Skeletal muscle tissue (tissue), 3 donors: ENCODE measurements at regions not wholly inside any gene's neighbourhood (a gene's known extent, or its start where the extent isn't known, plus 50 kb on each side); places are given as distances from the start of the nearest gene placed in this dataset.

Source experiments
- H3K27ac ChIP-seq: one replicate; pipeline ENCODE4 v1.7.0; 2013; ENCODE audit warnings: mild to moderate bottlenecking, low read depth, low read length, inconsistent platforms
- H3K27me3 ChIP-seq, 3 donors: one replicate each; pipeline ENCODE4 v1.7.0; 2013; ENCODE audit warnings: low read length in 3 of 3; ENCODE audit not compliant: control insufficient read depth in 3 of 3, insufficient read depth in 3 of 3
- H3K36me3 ChIP-seq, 3 donors: one replicate each; pipeline ENCODE4 v1.7.0; 2013; ENCODE audit warnings: low read length in 3 of 3; ENCODE audit not compliant: control insufficient read depth in 3 of 3, insufficient read depth in 3 of 3
- H3K4me1 ChIP-seq, 3 donors: one replicate each; pipeline ENCODE4 v1.7.0; 2013; ENCODE audit warnings: low read length in 3 of 3, mild to moderate bottlenecking in 3 of 3; ENCODE audit not compliant: control insufficient read depth in 3 of 3, insufficient read depth in 3 of 3
- H3K4me3 ChIP-seq, 3 donors: one replicate each; pipeline ENCODE4 v1.7.0; 2013; ENCODE audit warnings: low read length in 3 of 3
- H3K9ac ChIP-seq, 3 donors: one replicate each; pipeline ENCODE4 v1.7.0; 2013; ENCODE audit warnings: low read length in 3 of 3, mild to moderate bottlenecking in 3 of 3, moderate library complexity in 2 of 3, low read depth in 1 of 3
- H3K9me3 ChIP-seq, 3 donors: one replicate each; pipeline ENCODE4 v1.7.0; 2013; ENCODE audit warnings: low read length in 3 of 3; ENCODE audit not compliant: control insufficient read depth in 3 of 3
- donor health status: Osteomylitis.

DNA sequence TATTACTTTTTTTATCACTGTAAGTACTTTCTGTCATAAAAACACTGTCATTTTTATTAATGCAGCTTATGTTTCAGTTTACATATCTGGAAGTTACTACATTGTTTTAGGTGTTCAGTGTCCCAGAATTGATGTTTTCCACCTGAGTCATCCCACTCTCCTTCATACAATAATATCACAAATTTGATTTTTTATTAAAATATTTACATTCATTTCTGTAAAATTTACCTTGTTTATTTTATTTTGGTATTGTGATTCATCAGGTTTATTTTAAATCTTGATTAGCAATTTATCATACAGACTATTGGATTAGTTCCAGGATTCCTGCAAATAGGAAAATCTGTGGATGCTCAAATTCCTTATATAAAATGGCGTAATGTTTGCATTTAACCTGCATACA lies 1662.9 kb downstream of the SUCLG1 start:
- no peak overlapping the region for H3K9ac ChIP-seq
- H3K27ac ChIP-seq = no peak overlapping the region

DNA sequence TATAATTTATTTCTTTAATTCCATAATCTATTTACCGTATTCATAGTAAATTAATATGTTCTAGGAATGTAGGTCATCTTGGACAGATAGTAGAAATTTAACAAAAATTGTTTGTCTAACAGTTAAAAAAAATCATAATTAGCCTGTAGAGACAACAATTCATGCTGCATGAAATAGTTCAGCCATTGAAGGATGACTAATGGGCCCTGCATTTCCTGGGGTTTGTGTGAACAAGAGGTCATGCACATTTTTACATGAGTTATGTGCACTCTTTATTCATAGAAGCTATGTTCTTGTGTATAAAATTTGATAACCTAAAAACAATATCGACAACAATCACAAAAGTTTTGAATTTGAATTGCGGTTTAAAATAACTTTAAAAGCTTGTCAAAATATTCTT lies 1663.6 kb downstream of the SUCLG1 start:
- Histone ChIP-seq H3K27me3 (no peaks in the 10 kb centered on the region), H3K4me3 (no peak overlapping the region), H3K4me1 (no peaks in the 10 kb centered on the region), H3K27ac (no peak overlapping the region), H3K36me3 (no peaks in the 10 kb centered on the region), H3K9me3 (peaks cover 0 to 2% (median 0%) of the 10 kb centered on the region in 3 donors), H3K9ac (no peak overlapping the region)

More for the DNA sequence above, 1662.9 kb downstream of the SUCLG1 start:
- Histone ChIP-seq H3K27me3 (no peaks in the 10 kb centered on the region), H3K4me3 (no peak overlapping the region), H3K4me1 (no peaks in the 10 kb centered on the region), H3K36me3 (no peaks in the 10 kb centered on the region), H3K9me3 (peaks cover 0 to 2% (median 0%) of the 10 kb centered on the region in 3 donors)

DNA sequence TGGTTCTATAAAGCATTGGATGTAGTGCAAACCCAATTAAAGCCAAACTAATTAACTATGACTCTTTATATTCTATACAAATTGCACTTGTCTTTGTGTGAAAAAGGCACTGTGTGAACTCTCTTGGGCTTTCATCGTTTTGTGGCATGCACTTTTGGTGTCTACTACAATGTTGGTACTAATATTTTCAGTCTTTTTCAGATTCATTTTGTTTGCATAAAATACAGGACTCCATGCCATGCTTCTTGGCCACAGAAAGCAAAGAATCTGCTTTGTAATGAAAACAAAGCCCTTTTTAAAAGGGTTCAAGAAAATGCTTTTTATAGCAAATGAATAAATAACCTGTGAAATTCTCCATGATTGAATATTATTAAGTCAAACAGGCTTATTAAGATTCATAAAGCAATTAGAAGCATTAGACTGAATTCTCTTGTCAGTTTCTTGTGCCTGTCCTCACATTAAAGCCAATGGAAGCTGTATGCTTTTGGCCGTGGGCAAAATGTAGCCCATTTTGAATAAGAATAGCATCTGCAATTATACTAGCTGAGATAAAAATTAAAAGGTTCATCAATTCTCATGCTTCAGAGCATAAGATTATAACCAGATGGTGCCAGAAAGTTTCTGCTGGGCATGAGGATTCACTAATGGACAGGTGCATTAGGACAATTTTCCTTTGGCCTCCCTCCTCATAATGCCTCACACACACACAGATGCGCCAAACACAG lies 1665.2 kb downstream of the SUCLG1 start:
- no peak overlapping the region for H3K27ac ChIP-seq
- no peaks in the 10 kb centered on the region for H3K4me1 ChIP-seq
- H3K36me3 ChIP-seq = no peaks in the 10 kb centered on the region
- no peak overlapping the region for H3K4me3 ChIP-seq
- H3K9me3 ChIP-seq = peaks cover 0 to 2% (median 0%) of the 10 kb centered on the region in 3 donors
- no peaks in the 10 kb centered on the region for H3K27me3 ChIP-seq
- no peak overlapping the region for H3K9ac ChIP-seq

DNA sequence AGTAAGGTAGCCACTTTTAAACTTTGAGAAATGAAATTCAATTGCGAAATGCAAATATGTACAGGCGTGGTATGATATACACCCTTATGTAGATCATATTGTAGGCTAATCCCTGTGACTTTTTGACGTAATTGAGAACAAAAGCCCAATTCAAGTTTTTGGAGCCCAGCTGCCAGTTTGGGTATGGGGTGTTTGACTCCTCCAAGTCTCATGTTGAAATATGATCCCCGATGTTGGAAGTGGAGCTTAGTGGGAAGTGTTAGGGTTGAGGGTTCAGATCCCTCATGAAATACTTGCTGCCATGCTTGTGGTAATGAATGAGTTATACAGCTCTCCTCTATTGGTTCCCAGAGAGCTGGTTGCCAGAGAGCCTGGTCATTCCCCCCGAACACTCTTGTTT lies 1666.8 kb downstream of the SUCLG1 start:
- Histone ChIP-seq H3K4me3 (no peak overlapping the region), H3K9me3 (no peaks in the 10 kb centered on the region), H3K27ac (no peak overlapping the region), H3K9ac (no peak overlapping the region), H3K27me3 (no peaks in the 10 kb centered on the region), H3K36me3 (no peaks in the 10 kb centered on the region), H3K4me1 (no peaks in the 10 kb centered on the region)

DNA sequence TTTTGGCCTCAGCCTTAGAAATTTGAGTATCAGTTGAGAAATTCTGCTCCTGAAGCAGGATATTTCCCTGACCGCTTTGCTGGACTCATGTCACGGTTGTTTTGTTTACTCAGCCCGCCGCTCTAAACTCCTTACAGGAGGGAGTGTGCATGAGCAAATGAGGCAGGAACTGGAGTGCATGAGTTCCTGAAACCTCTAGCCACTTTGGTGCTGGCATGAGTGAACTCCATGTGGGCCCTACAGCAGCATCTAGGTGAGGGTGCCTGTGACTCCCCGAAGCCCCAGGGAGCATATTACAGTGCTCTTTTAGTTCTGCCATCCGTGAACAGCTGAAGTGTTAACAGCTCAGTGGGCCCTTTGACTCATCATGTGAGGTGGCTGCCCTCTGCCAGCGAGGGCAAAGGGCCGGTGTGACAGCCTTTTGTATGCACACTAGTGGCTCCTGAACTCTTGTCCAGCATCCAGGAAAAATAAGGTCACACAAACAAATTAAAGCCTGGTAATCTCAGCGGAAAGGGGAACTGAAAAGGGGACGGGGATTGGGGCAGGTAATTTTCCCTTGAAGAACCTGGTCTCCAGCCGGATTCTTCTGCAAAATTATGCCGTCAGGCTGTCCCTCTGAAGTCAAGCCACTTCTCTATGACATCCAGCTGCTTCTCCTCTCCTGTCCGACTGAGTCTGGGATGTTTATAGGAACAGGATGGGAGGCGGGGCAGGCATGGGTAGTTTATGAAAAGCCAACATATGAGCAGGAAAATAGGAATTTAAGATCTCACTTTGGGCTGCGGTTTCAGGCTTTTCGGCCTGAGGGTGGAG lies 1668.7 kb downstream of the SUCLG1 start:
- Histone ChIP-seq H3K4me3 (no peak overlapping the region), H3K36me3 (no peaks in the 10 kb centered on the region), H3K9me3 (no peaks in the 10 kb centered on the region), H3K27ac (peak overlapping the region; percentile 40), H3K9ac (no peak overlapping the region), H3K4me1 (no peaks in the 10 kb centered on the region), H3K27me3 (no peaks in the 10 kb centered on the region)

DNA sequence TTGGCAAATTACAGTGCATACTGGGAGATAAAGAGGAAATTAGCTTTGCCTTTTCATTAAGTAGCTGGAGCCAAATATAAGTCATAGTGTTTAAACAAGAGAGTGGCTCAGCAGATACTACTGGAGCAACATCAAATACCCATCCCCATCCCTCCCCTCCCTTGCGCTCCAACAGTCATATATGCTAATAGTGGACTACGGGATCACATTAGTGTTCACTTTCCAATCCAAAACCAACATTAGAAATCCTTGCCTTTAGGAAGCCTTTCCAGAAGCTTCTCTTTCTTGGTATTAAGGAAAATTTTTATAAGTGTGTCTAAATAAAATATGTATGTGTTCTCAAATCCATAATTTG lies 1669.3 kb downstream of the SUCLG1 start:
- Histone ChIP-seq H3K27ac (peak overlapping the region; percentile 40), H3K27me3 (no peaks in the 10 kb centered on the region), H3K9ac (no peak overlapping the region), H3K4me1 (no peaks in the 10 kb centered on the region), H3K36me3 (no peaks in the 10 kb centered on the region), H3K4me3 (no peak overlapping the region), H3K9me3 (no peaks in the 10 kb centered on the region)

DNA sequence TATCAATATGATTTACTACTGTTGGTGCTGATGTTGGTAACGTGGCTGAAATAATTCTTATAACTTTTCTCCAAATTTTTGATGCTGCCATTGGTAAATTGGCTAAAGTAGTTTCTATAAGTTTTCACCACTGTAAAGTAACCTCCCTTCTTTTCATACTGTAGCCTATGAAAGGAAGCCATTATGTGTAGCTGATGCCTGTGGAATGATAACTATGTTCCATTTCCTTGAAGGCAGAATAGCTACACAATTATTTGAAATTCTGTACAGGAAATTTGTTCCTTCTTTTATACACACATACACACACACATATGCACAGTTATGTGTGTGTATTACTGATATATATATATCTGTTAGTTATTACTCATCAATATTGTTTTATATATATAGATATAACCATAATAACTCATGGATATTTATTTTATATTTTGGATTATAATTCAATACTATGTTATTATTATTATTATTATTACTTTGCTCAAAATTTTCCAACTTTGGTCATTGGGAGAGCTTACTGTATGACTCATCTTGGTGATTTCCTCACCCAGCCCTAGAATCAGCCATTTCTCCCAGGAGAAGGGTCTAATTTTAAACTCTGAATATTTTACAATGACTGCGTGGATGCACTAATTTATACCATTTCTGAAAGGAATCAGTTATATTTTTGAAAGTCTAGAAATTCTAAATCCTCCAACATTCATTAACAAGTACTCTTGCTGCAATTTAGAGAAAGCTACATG lies 1677.7 kb downstream of the SUCLG1 start:
- H3K4me3 ChIP-seq = no peak overlapping the region
- peaks cover 0 to 2% (median 0%) of the 10 kb centered on the region in 3 donors for H3K9me3 ChIP-seq
- H3K36me3 ChIP-seq = no peaks in the 10 kb centered on the region
- H3K27me3 ChIP-seq = no peaks in the 10 kb centered on the region
- H3K4me1 ChIP-seq = no peaks in the 10 kb centered on the region
- H3K9ac ChIP-seq = no peak overlapping the region
- H3K27ac ChIP-seq = no peak overlapping the region

DNA sequence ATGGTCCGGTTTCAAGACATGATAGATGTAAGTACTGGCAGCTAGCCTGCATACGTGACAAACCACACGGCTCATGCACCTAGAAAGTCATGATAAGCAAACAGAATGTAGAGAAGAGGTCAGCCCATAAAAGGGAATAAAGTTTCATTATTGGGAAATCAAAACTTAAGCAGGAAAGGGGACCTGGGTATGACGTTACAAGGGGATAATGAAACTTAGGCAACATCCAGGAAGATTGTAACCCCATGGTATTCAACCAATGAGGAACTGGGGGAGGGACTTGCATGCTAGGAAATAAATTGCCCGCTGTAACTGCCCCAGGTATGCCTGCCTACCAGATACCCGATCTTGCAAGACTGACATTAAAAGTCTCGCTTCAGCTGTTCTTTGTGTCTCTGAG lies 1679.0 kb downstream of the SUCLG1 start:
- Histone ChIP-seq H3K27ac (no peak overlapping the region), H3K9ac (no peak overlapping the region), H3K4me1 (no peaks in the 10 kb centered on the region), H3K4me3 (no peak overlapping the region), H3K9me3 (peaks cover 0 to 2% (median 0%) of the 10 kb centered on the region in 3 donors), H3K36me3 (no peaks in the 10 kb centered on the region), H3K27me3 (no peaks in the 10 kb centered on the region)

DNA sequence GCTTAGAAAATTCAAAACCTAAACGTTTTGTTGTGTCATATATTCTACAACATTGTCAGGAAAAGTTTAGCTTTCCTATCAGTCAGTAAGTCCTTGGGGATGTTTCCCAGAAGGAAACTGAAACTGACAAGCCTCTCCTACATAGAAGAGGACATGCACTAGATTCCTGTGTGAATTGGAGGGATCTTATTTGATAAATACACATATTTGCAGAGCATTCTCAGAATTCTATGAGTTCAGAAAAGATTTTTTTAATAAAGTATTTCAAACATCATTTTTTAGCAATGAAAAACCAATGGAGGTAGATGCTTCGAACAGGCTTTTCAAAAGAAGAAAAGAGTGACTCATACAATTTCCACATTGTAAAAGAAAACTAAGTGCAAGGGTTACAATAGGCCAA lies 1706.7 kb downstream of the SUCLG1 start:
- H3K27ac ChIP-seq = no peak overlapping the region

DNA sequence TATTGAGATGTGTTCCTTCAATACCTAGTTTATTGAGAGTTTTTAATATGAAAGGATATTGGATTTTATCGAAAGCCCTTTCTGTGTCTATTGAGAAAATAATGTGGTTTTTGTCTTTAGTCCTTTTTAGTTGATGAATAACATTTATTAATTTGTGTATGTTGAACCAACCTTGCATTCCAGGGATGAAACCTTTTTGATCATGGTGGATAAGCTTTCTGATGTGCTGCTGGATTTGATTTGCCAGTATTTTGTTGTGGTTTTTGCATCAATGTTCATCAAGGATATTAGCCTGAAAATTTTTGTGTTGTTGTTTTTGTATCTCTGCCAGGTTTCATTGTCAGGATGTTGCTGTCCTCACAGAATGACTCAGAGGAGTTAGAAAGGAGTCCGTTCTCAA lies 1710.4 kb downstream of the SUCLG1 start:
- Histone ChIP-seq H3K9ac (no peak overlapping the region), H3K9me3 (peaks cover 0 to 3% (median 0%) of the 10 kb centered on the region in 3 donors), H3K27ac (no peak overlapping the region), H3K4me3 (no peak overlapping the region), H3K27me3 (no peaks in the 10 kb centered on the region), H3K36me3 (no peaks in the 10 kb centered on the region), H3K4me1 (no peaks in the 10 kb centered on the region)

More for the DNA sequence above, 1706.7 kb downstream of the SUCLG1 start:
- H3K9ac ChIP-seq = no peak overlapping the region
- H3K4me1 ChIP-seq = no peaks in the 10 kb centered on the region
- H3K4me3 ChIP-seq = no peak overlapping the region
- H3K27me3 ChIP-seq = no peaks in the 10 kb centered on the region
- peaks cover 0 to 3% (median 0%) of the 10 kb centered on the region in 3 donors for H3K9me3 ChIP-seq
- no peaks in the 10 kb centered on the region for H3K36me3 ChIP-seq
